HG03354 (cell line): ENCODE measurements at regions not wholly inside any gene's neighbourhood (a gene's known extent, or its start where the extent isn't known, plus 50 kb on each side); places are given as distances from the start of the nearest gene placed in this dataset.

ENCODE experiments used
- ATAC-seq: cut with Tn5 transposase; IDR thresholded peaks from one replicate; pipeline ENCODE4 v1.9.1; 2021; ENCODE audit warnings: mild to moderate bottlenecking; ENCODE audit not compliant: unreplicated experiment, poor library complexity, severe bottlenecking

- ATAC-seq = no peak
Measured at GRCh38 chr4:81664079-81664478, 192.4 kb upstream of the RASGEF1B start.

GRCh38 chr4:81663368-81663767 lies 191.7 kb upstream of the RASGEF1B start:
- ATAC-seq = no peak

- no peak for ATAC-seq
Measured at GRCh38 chr4:81659051-81659450, 187.3 kb upstream of the RASGEF1B start.

- ATAC-seq = no peak
Measured at GRCh38 chr4:81652069-81652478, 180.4 kb upstream of the RASGEF1B start.

GRCh38 chr4:81651243-81651899 lies 179.7 kb upstream of the RASGEF1B start:
- ATAC-seq = no peak

GRCh38 chr4:81650606-81651242 lies 179.0 kb upstream of the RASGEF1B start:
- no peak for ATAC-seq

GRCh38 chr4:81648576-81649275 lies 177.0 kb upstream of the RASGEF1B start:
- ATAC-seq = peak; percentile 97

- no peak for ATAC-seq
Measured at GRCh38 chr4:81647388-81647787, 175.7 kb upstream of the RASGEF1B start.

GRCh38 chr4:81642543-81642942 lies 170.8 kb upstream of the RASGEF1B start:
- ATAC-seq = no peak

GRCh38 chr4:81639248-81639647 lies 167.5 kb upstream of the RASGEF1B start:
- no peak for ATAC-seq

- no peak for ATAC-seq
Measured at GRCh38 chr4:81638698-81639097, 167.0 kb upstream of the RASGEF1B start.

- ATAC-seq = peak; percentile 96
Measured at GRCh38 chr4:81635739-81636138, 164.0 kb upstream of the RASGEF1B start.

GRCh38 chr4:81634766-81635549 lies 163.3 kb upstream of the RASGEF1B start:
- ATAC-seq = no peak

- ATAC-seq = no peak
Measured at GRCh38 chr4:81634165-81634564, 162.5 kb upstream of the RASGEF1B start.

GRCh38 chr4:81632581-81633299 lies 161.0 kb upstream of the RASGEF1B start:
- ATAC-seq = no peak

GRCh38 chr4:81631958-81632441 lies 160.3 kb upstream of the RASGEF1B start:
- peak; percentile 51 for ATAC-seq

GRCh38 chr4:81629366-81629765 lies 157.7 kb upstream of the RASGEF1B start:
- ATAC-seq = no peak

GRCh38 chr4:81628489-81628888 lies 156.8 kb upstream of the RASGEF1B start:
- ATAC-seq = peak; percentile 70

- no peak for ATAC-seq
Measured at GRCh38 chr4:81627590-81627989, 155.9 kb upstream of the RASGEF1B start.
